GM12878 (cell line): ENCODE measurements at regions not wholly inside any gene's neighbourhood (a gene's known extent, or its start where the extent isn't known, plus 50 kb on each side); places are given as distances from the start of the nearest gene placed in this dataset.

Experiments used
- ATAC-seq: fragments of 200-7000 bp; cut with Tn5 transposase; 3 replicates; pipeline ENCODE4 v1.9.1; 2020; ENCODE audit warnings: mild to moderate bottlenecking, moderate library complexity
- BruUV-seq: library from RNA; stranded (reverse); fragments of 400-500 nt; replicated peaks from 2 replicates; lab custom pipeline; 2021; lab: Mats Ljungman, UMichigan
- CTCF ChIA-PET: fragments of 300-600 bp; sonication (Branson Sonifier 250); formaldehyde crosslinking; extraction: SDS; loops from one replicate; lab custom pipeline; 2021; ENCODE audit warnings: inconsistent platforms; lab: Yijun Ruan, JAX
- POLR2A ChIA-PET: fragments of 350-600 bp; formaldehyde crosslinking; extraction: SDS; loops from one replicate; lab custom pipeline; 2021; ENCODE audit warnings: inconsistent platforms; lab: Charles Lee
- RAD21 ChIA-PET: fragments of 300-600 bp; sonication (Branson Sonifier 250); formaldehyde crosslinking; loops from one replicate; lab custom pipeline; 2023; ENCODE audit warnings: antibody characterized with exemption; ENCODE audit not compliant: unreplicated experiment; lab: Charles Lee
- SMC1A ChIA-PET: fragments of 300-600 bp; sonication (Branson Sonifier 250); formaldehyde crosslinking; loops from one replicate; lab custom pipeline; 2023; ENCODE audit not compliant: unreplicated experiment, uncharacterized antibody; lab: Charles Lee
- DNase-seq: peaks from one replicate; pipeline ENCODE4 v3.0.0-alpha.2; 2011; ENCODE audit warnings: low read depth, low spot score
- FAIRE-seq: peaks from 3 replicates; lab custom pipeline; 2011; peaks lifted over from hg19 to GRCh38; lab: Jason Lieb, UNC
- H2AFZ ChIP-seq: 2 replicates; pipeline ENCODE4 v1.6.0; 2011; ENCODE audit warnings: low read depth, low read length, control low read depth; ENCODE audit not compliant: control insufficient read depth
- H3K27ac ChIP-seq: 2 replicates; pipeline ENCODE4 v1.5.1; 2011; ENCODE audit warnings: control low read depth; ENCODE audit not compliant: control insufficient read depth, insufficient read depth
- H3K27me3 ChIP-seq, 2 experiments: replicated peaks in 1 of 2; 2 replicates each; pipeline versions ENCODE4 v1.6.0 to v1.6.1; 2011; ENCODE audit warnings: low read length in 1 of 2; ENCODE audit not compliant: control insufficient read depth in 2 of 2, insufficient read depth in 2 of 2
- H3K36me3 ChIP-seq, 2 experiments: 2 replicates each; pipeline ENCODE4 v1.5.1; 2011; ENCODE audit warnings: low read length in 1 of 2; ENCODE audit not compliant: control insufficient read depth in 2 of 2, insufficient read depth in 2 of 2
- H3K4me1 ChIP-seq: 2 replicates; pipeline ENCODE4 v1.6.1; 2011; ENCODE audit warnings: mild to moderate bottlenecking, low read length, moderate library complexity, mixed read lengths; ENCODE audit not compliant: control insufficient read depth, insufficient read depth
- H3K4me2 ChIP-seq: 2 replicates; pipeline ENCODE4 v1.6.0; 2011; ENCODE audit warnings: control low read depth; ENCODE audit not compliant: control insufficient read depth, insufficient read depth
- H3K4me3 ChIP-seq: fragments of 200-600 bp; sonication (generic); 2 replicates; pipeline ENCODE4 v1.5.1; 2016
- H3K79me2 ChIP-seq: 2 replicates; pipeline ENCODE4 v1.6.0; 2011; ENCODE audit warnings: low read length; ENCODE audit not compliant: control insufficient read depth, insufficient read depth
- H3K9ac ChIP-seq: 2 replicates; pipeline ENCODE4 v1.8.0; 2011; ENCODE audit warnings: low read length, control low read depth, mixed read lengths; ENCODE audit not compliant: control insufficient read depth, insufficient read depth
- H3K9me3 ChIP-seq: replicated peaks from 3 replicates; pipeline ENCODE4 v1.5.1; 2011; ENCODE audit warnings: mild to moderate bottlenecking, low read length; ENCODE audit not compliant: control insufficient read depth, insufficient read depth
- H4K20me1 ChIP-seq: 2 replicates; pipeline ENCODE4 v1.6.0; 2011; ENCODE audit not compliant: control insufficient read depth, insufficient read depth
- BHLHE40 ChIP-seq, 2 experiments: fragments of 450-650 bp in 1 of 2; IDR thresholded peaks; 2 replicates each; pipeline ENCODE4 v1.6.1; 2011 to 2017; ENCODE audit warnings: low read depth in 2 of 2, borderline replicate concordance in 1 of 2, improper control_type of control experiment in 1 of 2, low read length in 1 of 2, mild to moderate bottlenecking in 1 of 2
- EED ChIP-seq: sonication (generic); IDR thresholded peaks from 2 replicates; pipeline ENCODE4 v1.6.1; 2016; ENCODE audit warnings: antibody characterized with exemption, low read depth
- FOXM1 ChIP-seq: IDR thresholded peaks from 2 replicates; pipeline ENCODE4 v1.6.1; 2012; ENCODE audit warnings: low read depth, mild to moderate bottlenecking, inconsistent platforms, low read length, moderate library complexity
- GABPA ChIP-seq: IDR thresholded peaks from 2 replicates; pipeline ENCODE4 v1.6.1; 2014; ENCODE audit warnings: antibody characterized with exemption, low read depth, mild to moderate bottlenecking, inconsistent platforms
- HDAC6 ChIP-seq: fragments of 200-600 bp; sonication (generic); IDR thresholded peaks from one replicate; pipeline ENCODE4 v1.8.0; 2017; ENCODE audit warnings: antibody characterized with exemption; ENCODE audit not compliant: unreplicated experiment
- IRF3 ChIP-seq: fragments of 450-650 bp; IDR thresholded peaks from 2 replicates; pipeline ENCODE4 v1.6.1; 2014; ENCODE audit warnings: mild to moderate bottlenecking
- KAT2A ChIP-seq: conservative IDR thresholded peaks from 2 replicates; pipeline ENCODE4 v1.6.1; 2011; ENCODE audit warnings: low read depth, low read length; ENCODE audit not compliant: control insufficient read depth
- KLF5 ChIP-seq: fragments of 450-650 bp; IDR thresholded peaks from 2 replicates; pipeline ENCODE4 v1.6.1; 2014; ENCODE audit warnings: mild to moderate bottlenecking; ENCODE audit not compliant: partially characterized antibody
- MLLT1 ChIP-seq: fragments of 450-650 bp; IDR thresholded peaks from 2 replicates; pipeline ENCODE4 v1.6.1; 2016; ENCODE audit warnings: mild to moderate bottlenecking
- NBN ChIP-seq: fragments of 450-650 bp; IDR thresholded peaks from 2 replicates; pipeline ENCODE4 v1.6.1; 2016
- NRF1 ChIP-seq: conservative IDR thresholded peaks from 2 replicates; pipeline ENCODE4 v1.6.1; 2011; ENCODE audit warnings: mild to moderate bottlenecking, low read depth, low read length, improper control_type of control experiment
- POLR2A ChIP-seq: IDR thresholded peaks from 2 replicates; pipeline ENCODE4 v1.6.1; 2011; ENCODE audit warnings: low read depth, mild to moderate bottlenecking, low read length
- PRDM15 ChIP-seq: fragments of 450-650 bp; formaldehyde crosslinking; IDR thresholded peaks from 2 replicates; pipeline ENCODE4 v1.4.0; 2020; ENCODE audit warnings: mild to moderate bottlenecking, moderate library complexity
- RUNX3 ChIP-seq: IDR thresholded peaks from 2 replicates; pipeline ENCODE4 v1.6.1; 2012; ENCODE audit warnings: low read length, inconsistent platforms
- WRNIP1 ChIP-seq: IDR thresholded peaks from 2 replicates; pipeline ENCODE4 v1.6.1; 2011; ENCODE audit warnings: low read depth, low read length, improper control_type of control experiment, borderline replicate concordance
- ZNF24 ChIP-seq: fragments of 450-650 bp; IDR thresholded peaks from 2 replicates; pipeline ENCODE4 v1.6.1; 2017; ENCODE audit warnings: antibody characterized with exemption, mild to moderate bottlenecking
- WGBS: methylation state at CpG from one replicate; pipeline ENCODE4 v1.1.6; 2016; ENCODE audit warnings: low lambda C conversion rate; ENCODE audit not compliant: insufficient replicate concordance, insufficient coverage; ENCODE audit errors: missing lambda C conversion rate; 5-methylcytosine and 5-hydroxymethylcytosine counted together
- in situ Hi-C: fragments of 300-500 bp; cut with MboI; formaldehyde crosslinking; loops from 9 replicates; pipeline ENCODE4 v1.14.3; 2018; ENCODE audit warnings: mixed read lengths
- intact Hi-C: fragments of 100-400 bp; cut with micrococcal nuclease; formaldehyde crosslinking; loops from one replicate; pipeline ENCODE4 v1.14.2; 2022; ENCODE audit not compliant: unreplicated experiment

- ChIA-PET CTCF (no interaction called here), POLR2A (no interaction called here), RAD21 (interaction anchor here (0.5 kb wide), 1 partner anchor 255 kb away, joined by 3 read pairs; no protein-coding TSS in a partner anchor), SMC1A (no interaction called here)
- DNase-seq (no peak), FAIRE-seq (no peak), ATAC-seq (no peak)
- Histone ChIP-seq H3K9ac (no peak overlapping the region), H3K36me3 (no peaks in the 10 kb centered on the region), H3K27ac (no peak overlapping the region), H3K9me3 (no peaks in the 10 kb centered on the region), H3K79me2 (no peaks in the 10 kb centered on the region), H3K4me1 (no peaks in the 10 kb centered on the region), H3K4me3 (no peak overlapping the region), H2AFZ (no peak overlapping the region), H3K27me3 (peaks cover 2 to 3% of the 10 kb centered on the region in 2 experiments; a peak in 2 of 4 replicates), H3K4me2 (no peak overlapping the region), H4K20me1 (no peaks in the 10 kb centered on the region; the same call in 1 of the 2 replicates)
- 82% methylated on average over 2 of the region's 2 CpGs for WGBS
- in situ Hi-C loops (no loop called here), intact Hi-C loops (no loop called here)
- TF ChIP-seq PRDM15 (CRISPR knock-in tag) (no peak), HDAC6 (no peak), KLF5 (no peak), FOXM1 (no peak), IRF3 (no peak), NRF1 (no peak), GABPA (no peak), RUNX3 (no peak), KAT2A (no peak), EED (no peak), WRNIP1 (no peak), MLLT1 (no peak), BHLHE40 (IDR thresholded peaks at IDR 0.05; ENCODE audit: borderline replicate concordance in 1 of 2, low read depth in 2 of 2, low read length in 1 of 2) (no peak), POLR2A (no peak), ZNF24 (no peak), NBN (no peak)
- BruUV-seq = no TSS peak
Observed at GRCh38 chr2:45282646-45283045, 273.4 kb upstream of the SIX2 start.
